RWPE1 (cell line): ENCODE measurements at regions not wholly inside any gene's neighbourhood (a gene's known extent, or its start where the extent isn't known, plus 50 kb on each side); places are given as distances from the start of the nearest gene placed in this dataset.

ENCODE experiments used
- CTCF ChIA-PET: fragments of 350-600 bp; sonication (Branson Sonifier 250); formaldehyde crosslinking; extraction: SDS; loops from one replicate; lab custom pipeline; 2021; lab: Yijun Ruan, JAX
- POLR2A ChIA-PET: fragments of 400-600 bp; formaldehyde crosslinking; extraction: SDS; loops from one replicate; lab custom pipeline; 2020; ENCODE audit warnings: antibody characterized with exemption; ENCODE audit not compliant: low non-redundant PET; lab: Yijun Ruan, JAX
- DNase-seq: peaks from one replicate; pipeline ENCODE4 v3.0.0; 2012; ENCODE audit warnings: low spot score
- H3K27ac ChIP-seq: fragments of 450-650 bp; 2 replicates; pipeline ENCODE4 v1.5.1; 2017
- CTCF ChIP-seq: fragments of 450-650 bp; conservative IDR thresholded peaks from 2 replicates; pipeline ENCODE4 v1.5.1; 2017; ENCODE audit warnings: low read depth, mild to moderate bottlenecking

DNA sequence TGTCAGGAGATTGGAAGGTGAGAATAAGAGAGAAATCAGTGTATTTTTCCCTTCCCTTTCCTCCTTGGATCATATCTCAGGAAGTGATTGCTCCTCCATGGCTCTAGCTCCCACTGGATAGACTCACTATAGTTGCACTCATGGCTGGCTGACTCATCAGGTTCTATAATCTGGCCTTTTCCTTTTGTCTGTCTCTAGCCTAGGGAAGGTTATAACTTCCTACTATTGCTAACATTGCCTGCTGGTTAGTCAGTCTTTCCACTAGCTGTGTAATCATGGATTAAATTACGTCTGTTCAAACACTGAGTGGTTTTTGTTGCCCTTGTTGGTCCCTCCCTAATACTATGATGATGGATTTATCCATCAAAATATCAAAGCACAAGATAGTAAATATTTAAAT is 195.5 kb upstream of the VEGFC start:
- no peak for TF ChIP-seq CTCF
- ChIA-PET POLR2A (no interaction called here), CTCF (interaction anchor here (0.6 kb wide), 1 partner anchor 454 kb away, joined by 3 read pairs; the partner anchor contains the start of gene AGA)
- H3K27ac ChIP-seq: no peak overlapping the region
- DNase-seq: peak; percentile 79

DNA sequence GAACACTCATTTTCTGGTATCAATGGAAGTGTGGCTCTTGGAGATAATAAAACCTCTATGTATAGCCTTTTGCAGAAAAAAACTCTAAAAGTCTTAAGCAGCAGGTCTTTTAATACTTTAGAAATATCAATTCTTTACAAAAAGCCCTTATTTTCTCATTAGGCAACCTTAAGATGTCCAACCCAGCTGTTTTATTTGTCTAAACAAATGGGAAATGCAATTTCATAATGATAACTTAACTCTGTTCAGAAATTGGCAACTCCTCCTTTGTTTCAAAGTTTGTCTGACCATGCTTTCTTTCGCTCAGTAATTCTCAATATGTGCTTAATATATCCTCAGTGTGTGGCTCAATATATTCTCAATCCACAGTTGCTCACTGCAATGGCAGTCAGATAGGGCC is 196.5 kb upstream of the VEGFC start:
- H3K27ac ChIP-seq: no peak overlapping the region
- no peak for DNase-seq
- CTCF ChIA-PET: no interaction called here
- POLR2A ChIA-PET: no interaction called here
- no peak for TF ChIP-seq CTCF

GRCh38 chr4:176999935-177000543 is 207.3 kb upstream of the VEGFC start:
- H3K27ac ChIP-seq: peak overlapping the region; percentile 57
- TF ChIP-seq CTCF: no peak
- ChIA-PET CTCF (interaction anchor here (0.9 kb wide), 1 partner anchor 47 kb away, joined by 6 read pairs; no protein-coding TSS in a partner anchor), POLR2A (no interaction called here)
- peak; percentile 32 for DNase-seq

- H3K27ac ChIP-seq: no peak overlapping the region
- no peak for TF ChIP-seq CTCF
- DNase-seq: no peak
- ChIA-PET CTCF (no interaction called here), POLR2A (no interaction called here)
Observed at GRCh38 chr4:177001271-177002175, 208.8 kb upstream of the VEGFC start.

- ChIA-PET POLR2A (no interaction called here), CTCF (no interaction called here)
- no peak for DNase-seq
- no peak for TF ChIP-seq CTCF
- no peak overlapping the region for H3K27ac ChIP-seq
Observed at GRCh38 chr4:177005674-177006230, 213.0 kb upstream of the VEGFC start.

DNA sequence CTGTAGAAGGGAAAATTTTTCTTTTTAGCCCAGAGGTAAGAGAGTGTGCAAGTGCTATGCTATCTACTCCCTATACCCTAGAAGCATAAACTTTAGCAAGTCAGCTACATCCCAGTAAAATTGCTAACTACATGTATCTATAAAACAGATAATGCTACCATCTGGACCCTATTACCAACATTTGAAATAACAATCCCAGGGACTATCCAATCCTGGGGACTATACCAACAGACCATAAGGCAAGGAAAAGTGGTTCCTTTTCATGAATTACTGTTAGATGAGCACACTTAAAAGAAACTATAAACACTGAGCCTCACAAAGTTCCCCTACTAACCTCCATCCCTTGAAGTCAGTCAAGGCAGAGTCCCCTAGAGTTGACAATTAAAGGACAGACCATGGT is 213.6 kb upstream of the VEGFC start:
- H3K27ac ChIP-seq: no peak overlapping the region
- ChIA-PET POLR2A (no interaction called here), CTCF (no interaction called here)
- no peak for DNase-seq
- TF ChIP-seq CTCF: no peak
